K562 (cell line): ENCODE measurements at regions not wholly inside any gene's neighbourhood (a gene's known extent, or its start where the extent isn't known, plus 50 kb on each side); places are given as distances from the start of the nearest gene placed in this dataset.

Source experiments
- ATAC-seq: fragments of 200-7000 bp; cut with Tn5 transposase; 3 replicates; pipeline ENCODE4 v1.9.1; 2020; ENCODE audit warnings: moderate library complexity
- BruUV-seq: library from RNA; stranded (reverse); fragments of 400-500 nt; replicated peaks from 2 replicates; lab custom pipeline; 2021; lab: Mats Ljungman, UMichigan
- CTCF ChIA-PET: fragments of 300-600 bp; formaldehyde crosslinking; extraction: SDS; loops from one replicate; lab custom pipeline; 2021; ENCODE audit warnings: low intra/inter-chr PET ratio; lab: Yijun Ruan, JAX
- POLR2A ChIA-PET: fragments of 300-600, 350-650 bp; sonication (Branson Sonifier 250); formaldehyde crosslinking; extraction: SDS; loops from one replicate; lab custom pipeline; 2021; ENCODE audit warnings: antibody characterized with exemption, inconsistent platforms; lab: Yijun Ruan, JAX
- DNase-seq, 4 experiments: peaks; one replicate each; pipeline versions ENCODE4 v3.0.0 to v3.0.0-alpha.2; 2011 to 2018; ENCODE audit warnings: low spot score in 3 of 4, mixed read lengths in 3 of 4; ENCODE audit errors: extremely low read depth in 1 of 4
- FAIRE-seq: peaks from 2 replicates; lab custom pipeline; 2011; peaks lifted over from hg19 to GRCh38; lab: Jason Lieb, UNC
- H2AFZ ChIP-seq: 2 replicates; pipeline ENCODE4 v1.6.0; 2011; ENCODE audit warnings: low read depth, low read length, control low read depth, inconsistent platforms
- H3K27ac ChIP-seq: fragments of 200-600 bp; 3 replicates; pipeline ENCODE4 v1.8.0; 2011; ENCODE audit warnings: low read depth, mild to moderate bottlenecking, control low read depth, inconsistent platforms, low read length, moderate library complexity, mixed read lengths; ENCODE audit errors: extremely low read depth
- H3K27me3 ChIP-seq, 2 experiments: fragments of 300-600 bp in 1 of 2; 2 replicates in 1 of 2; 3 replicates in 1 of 2; pipeline versions ENCODE4 v1.6.0 to v1.8.0; 2011; ENCODE audit warnings: inconsistent platforms in 2 of 2, low read length in 2 of 2, mild to moderate bottlenecking in 1 of 2, mixed read lengths in 1 of 2, moderate library complexity in 1 of 2; ENCODE audit not compliant: control insufficient read depth in 2 of 2, insufficient read depth in 2 of 2
- H3K36me3 ChIP-seq: fragments of 300-600 bp; 3 replicates; pipeline ENCODE4 v1.8.0; 2011; ENCODE audit warnings: mild to moderate bottlenecking, low read length, inconsistent platforms; ENCODE audit not compliant: control insufficient read depth, insufficient read depth
- H3K4me1 ChIP-seq, 2 experiments: fragments of 200-600 bp in 1 of 2; replicated peaks in 1 of 2; 2 replicates in 1 of 2; 3 replicates in 1 of 2; pipeline versions ENCODE4 v1.5.1 to v1.8.0; 2011; ENCODE audit warnings: inconsistent platforms in 2 of 2, low read length in 2 of 2, mild to moderate bottlenecking in 1 of 2, mixed read lengths in 1 of 2, moderate library complexity in 1 of 2; ENCODE audit not compliant: control insufficient read depth in 2 of 2, insufficient read depth in 2 of 2
- H3K4me2 ChIP-seq: 2 replicates; pipeline ENCODE4 v1.6.1; 2011; ENCODE audit warnings: low read length, control low read depth, inconsistent platforms, mixed read lengths; ENCODE audit not compliant: insufficient read depth
- H3K4me3 ChIP-seq: fragments of 200-600 bp; sonication (generic), shearing (Covaris generic); 2 replicates; pipeline ENCODE4 v1.5.1; 2016; ENCODE audit warnings: control low read depth, inconsistent platforms
- H3K79me2 ChIP-seq: fragments of 200-600 bp; 3 replicates; pipeline ENCODE4 v1.8.0; 2011; ENCODE audit warnings: low read length, inconsistent platforms; ENCODE audit not compliant: control insufficient read depth, insufficient read depth
- H3K9ac ChIP-seq, 2 experiments: 2 replicates each; pipeline versions ENCODE4 v1.6.0 to v1.6.1; 2011; ENCODE audit warnings: low read depth in 2 of 2, low read length in 2 of 2, control low read depth in 1 of 2, inconsistent platforms in 1 of 2, mild to moderate bottlenecking in 1 of 2, mixed read lengths in 1 of 2; ENCODE audit not compliant: insufficient read depth in 1 of 2
- H3K9me1 ChIP-seq: one replicate; pipeline ENCODE4 v1.6.0; 2011; ENCODE audit warnings: inconsistent platforms, mild to moderate bottlenecking, low read length, moderate library complexity; ENCODE audit not compliant: control insufficient read depth, insufficient read depth
- H3K9me3 ChIP-seq: replicated peaks from 2 replicates; pipeline ENCODE4 v1.5.1; 2011; ENCODE audit warnings: low read depth, low read length, inconsistent platforms; ENCODE audit not compliant: control insufficient read depth, insufficient read depth
- H4K20me1 ChIP-seq: replicated peaks from 2 replicates; pipeline ENCODE4 v1.6.1; 2011; ENCODE audit warnings: low read length, inconsistent platforms, mixed read lengths; ENCODE audit not compliant: control insufficient read depth, insufficient read depth
- E2F3 ChIP-seq: fragments of 250-450 bp; sonication (Bioruptor Pico); IDR thresholded peaks from 2 replicates; pipeline ENCODE4 v1.4.0; 2020; ENCODE audit warnings: mild to moderate bottlenecking
- ELF4 ChIP-seq: fragments of 450-650 bp; formaldehyde crosslinking; IDR thresholded peaks from 2 replicates; pipeline ENCODE4 v1.4.0; 2022; ENCODE audit warnings: missing genetic modification characterization
- EP300 ChIP-seq: IDR thresholded peaks from 2 replicates; pipeline ENCODE4 v1.6.1; 2012; ENCODE audit warnings: low read length, improper control_type of control experiment
- FOXA3 ChIP-seq, 2 experiments: fragments of 450-650 bp in 1 of 2; sonication (generic) in 1 of 2; formaldehyde crosslinking; IDR thresholded peaks in 1 of 2; conservative IDR thresholded peaks in 1 of 2; 2 replicates each; pipeline versions ENCODE4 v1.4.0 to v1.8.0; 2020 to 2022; ENCODE audit warnings: mild to moderate bottlenecking in 2 of 2, missing genetic modification reagents in 1 of 2
- KLF1 ChIP-seq: fragments of 450-650 bp; IDR thresholded peaks from 2 replicates; pipeline ENCODE4 v1.6.1; 2016; ENCODE audit warnings: missing genetic modification characterization, missing compliant biosample characterization
- MEIS2 ChIP-seq: fragments of 450-650 bp; IDR thresholded peaks from 2 replicates; pipeline ENCODE4 v1.6.1; 2014; ENCODE audit warnings: mild to moderate bottlenecking; ENCODE audit not compliant: partially characterized antibody
- NR2F6 ChIP-seq: fragments of 450-650 bp; formaldehyde crosslinking; IDR thresholded peaks from 2 replicates; pipeline ENCODE4 v1.4.0; 2020; ENCODE audit warnings: mild to moderate bottlenecking
- SFPQ ChIP-seq: fragments of 200-400 bp; formaldehyde crosslinking; IDR thresholded peaks from 2 replicates; pipeline ENCODE4 v1.6.1; 2017; ENCODE audit warnings: mild to moderate bottlenecking, low read depth, low read length, moderate library complexity
- SUPT5H ChIP-seq: fragments of 450-650 bp; IDR thresholded peaks from 2 replicates; pipeline ENCODE4 v1.6.1; 2016
- ZBED1 ChIP-seq: IDR thresholded peaks from 2 replicates; pipeline ENCODE4 v1.6.1; 2014
- ZNF140 ChIP-seq: fragments of 250-450 bp; sonication (Bioruptor Pico); IDR thresholded peaks from 2 replicates; pipeline ENCODE4 v1.8.0; 2021; ENCODE audit warnings: moderate library complexity, mild to moderate bottlenecking, inconsistent platforms
- ZNF197 ChIP-seq: fragments of 200-800 bp; sonication (Bioruptor generic); IDR thresholded peaks from 2 replicates; pipeline ENCODE4 v1.6.1; 2016; ENCODE audit warnings: low read depth, missing genetic modification characterization, missing compliant biosample characterization
- ZSCAN32 ChIP-seq: fragments of 450-650 bp; formaldehyde crosslinking; IDR thresholded peaks from 2 replicates; pipeline ENCODE4 v1.4.0; 2020; ENCODE audit warnings: mild to moderate bottlenecking, moderate library complexity
- WGBS: fragments of 100-300 bp; shearing (Covaris generic); methylation state at CpG from one replicate; pipeline ENCODE4 v1.1.6; 2016; ENCODE audit warnings: low coverage, mixed read lengths; ENCODE audit not compliant: insufficient coverage; ENCODE audit errors: missing lambda C conversion rate; 5-methylcytosine and 5-hydroxymethylcytosine counted together
- in situ Hi-C: fragments of 300-500 bp; cut with MboI; formaldehyde crosslinking; loops from 4 replicates; pipeline ENCODE4 v1.15.0; 2018; ENCODE audit warnings: inconsistent platforms, mixed read lengths
- intact Hi-C: fragments of 100-400 bp; cut with micrococcal nuclease; formaldehyde crosslinking; loops from 2 replicates; pipeline ENCODE4 v1.14.2; 2022
- TF ChIP-seq, protein P1 (sequence below): fragments of 150-350 bp; conservative IDR thresholded peaks from 2 replicates; pipeline ENCODE4 v1.6.1; 2014; ENCODE audit warnings: low read length

- intact Hi-C loops, result no loop called here
Measured at GRCh38 chr2:23248667-23249066, 136.3 kb upstream of the KLHL29 start.

More at GRCh38 chr2:23248667-23249066, 136.3 kb upstream of the KLHL29 start:
- POLR2A ChIA-PET, result no interaction called here
- FAIRE-seq (no peak), ATAC-seq (no peak), DNase-seq (no peak)
- Histone ChIP-seq H3K9ac (no peak overlapping the region), H3K79me2 (no peaks in the 10 kb centered on the region), H2AFZ (no peak overlapping the region), H3K4me2 (no peak overlapping the region), H3K27me3 (no peaks in the 10 kb centered on the region; a peak in 1 of 5 replicates), H3K36me3 (no peaks in the 10 kb centered on the region), H3K9me3 (no peaks in the 10 kb centered on the region), H3K27ac (no peak overlapping the region), H3K4me1 (no peaks in the 10 kb centered on the region), H3K4me3 (no peak overlapping the region), H3K9me1 (no peaks in the 10 kb centered on the region), H4K20me1 (no peaks in the 10 kb centered on the region)
- CTCF ChIA-PET, result no interaction called here
- TF ChIP-seq SUPT5H, result no peak
- TF ChIP-seq ELF4 (CRISPR knock-in tag), result no peak
- no peak for TF ChIP-seq ZBED1
- no peak for TF ChIP-seq ZSCAN32 (CRISPR knock-in tag)
- TF ChIP-seq E2F3 (CRISPR knock-in tag), result no peak
- no peak for TF ChIP-seq FOXA3 (CRISPR knock-in tag; conservative IDR thresholded peaks at IDR 0.05 in 1 of 2, IDR thresholded peaks at IDR 0.05 in 1 of 2)
- no peak for TF ChIP-seq SFPQ
- TF ChIP-seq ZNF197 (CRISPR knock-in tag), result no peak
- TF ChIP-seq, protein P1, sequence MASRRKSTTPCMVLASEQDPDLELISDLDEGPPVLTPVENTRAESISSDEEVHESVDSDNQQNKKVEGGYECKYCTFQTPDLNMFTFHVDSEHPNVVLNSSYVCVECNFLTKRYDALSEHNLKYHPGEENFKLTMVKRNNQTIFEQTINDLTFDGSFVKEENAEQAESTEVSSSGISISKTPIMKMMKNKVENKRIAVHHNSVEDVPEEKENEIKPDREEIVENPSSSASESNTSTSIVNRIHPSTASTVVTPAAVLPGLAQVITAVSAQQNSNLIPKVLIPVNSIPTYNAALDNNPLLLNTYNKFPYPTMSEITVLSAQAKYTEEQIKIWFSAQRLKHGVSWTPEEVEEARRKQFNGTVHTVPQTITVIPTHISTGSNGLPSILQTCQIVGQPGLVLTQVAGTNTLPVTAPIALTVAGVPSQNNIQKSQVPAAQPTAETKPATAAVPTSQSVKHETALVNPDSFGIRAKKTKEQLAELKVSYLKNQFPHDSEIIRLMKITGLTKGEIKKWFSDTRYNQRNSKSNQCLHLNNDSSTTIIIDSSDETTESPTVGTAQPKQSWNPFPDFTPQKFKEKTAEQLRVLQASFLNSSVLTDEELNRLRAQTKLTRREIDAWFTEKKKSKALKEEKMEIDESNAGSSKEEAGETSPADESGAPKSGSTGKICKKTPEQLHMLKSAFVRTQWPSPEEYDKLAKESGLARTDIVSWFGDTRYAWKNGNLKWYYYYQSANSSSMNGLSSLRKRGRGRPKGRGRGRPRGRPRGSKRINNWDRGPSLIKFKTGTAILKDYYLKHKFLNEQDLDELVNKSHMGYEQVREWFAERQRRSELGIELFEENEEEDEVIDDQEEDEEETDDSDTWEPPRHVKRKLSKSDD, result no peak
- no peak for TF ChIP-seq ZNF140 (CRISPR knock-in tag)
- no peak for TF ChIP-seq MEIS2
- TF ChIP-seq NR2F6 (CRISPR knock-in tag), result no peak
- TF ChIP-seq EP300, result no peak
- no peak for TF ChIP-seq KLF1 (tag)
- no TSS peak for BruUV-seq
- in situ Hi-C loops, result no loop called here
- 0% methylated on average over 1 of the region's 1 CpG for WGBS
